ENCODE measurements at regions not wholly inside any gene's neighbourhood (a gene's known extent, or its start where the extent isn't known, plus 50 kb on each side); places are given as distances from the start of the nearest gene placed in this dataset.

DNA sequence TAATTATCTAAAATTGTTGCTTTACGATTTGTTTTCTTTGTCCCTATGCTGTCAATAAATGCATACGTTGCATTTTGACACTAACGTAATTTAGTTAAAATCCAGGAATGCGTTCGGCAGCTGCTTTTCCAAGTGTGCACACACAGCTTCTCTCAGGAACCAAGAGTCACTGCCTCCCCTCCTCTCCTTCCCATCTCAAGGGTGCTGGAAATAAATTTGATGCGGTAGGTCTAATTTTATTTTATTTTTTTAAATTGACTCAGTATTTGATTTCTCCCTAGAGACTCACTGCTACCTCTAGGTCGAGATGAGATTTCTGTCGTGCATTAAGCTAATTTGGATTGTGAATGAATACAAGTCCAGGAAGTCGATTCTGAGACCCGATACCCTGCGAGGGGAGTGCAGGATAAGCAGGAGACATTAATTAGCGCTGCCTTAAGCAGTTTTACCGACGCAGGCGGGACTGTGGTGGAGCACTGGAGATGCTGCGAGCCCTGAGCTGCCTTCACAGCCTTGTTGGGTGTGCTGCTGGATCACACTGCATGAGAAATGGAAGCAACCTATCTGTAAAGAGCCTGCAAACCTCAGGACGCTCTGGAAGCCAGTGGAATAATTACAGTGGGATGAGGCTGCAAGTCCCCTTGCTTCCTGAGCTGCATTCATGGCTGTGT, 381.2 kb downstream of the C6orf118 start:
- TF ChIP-seq, protein P1, sequence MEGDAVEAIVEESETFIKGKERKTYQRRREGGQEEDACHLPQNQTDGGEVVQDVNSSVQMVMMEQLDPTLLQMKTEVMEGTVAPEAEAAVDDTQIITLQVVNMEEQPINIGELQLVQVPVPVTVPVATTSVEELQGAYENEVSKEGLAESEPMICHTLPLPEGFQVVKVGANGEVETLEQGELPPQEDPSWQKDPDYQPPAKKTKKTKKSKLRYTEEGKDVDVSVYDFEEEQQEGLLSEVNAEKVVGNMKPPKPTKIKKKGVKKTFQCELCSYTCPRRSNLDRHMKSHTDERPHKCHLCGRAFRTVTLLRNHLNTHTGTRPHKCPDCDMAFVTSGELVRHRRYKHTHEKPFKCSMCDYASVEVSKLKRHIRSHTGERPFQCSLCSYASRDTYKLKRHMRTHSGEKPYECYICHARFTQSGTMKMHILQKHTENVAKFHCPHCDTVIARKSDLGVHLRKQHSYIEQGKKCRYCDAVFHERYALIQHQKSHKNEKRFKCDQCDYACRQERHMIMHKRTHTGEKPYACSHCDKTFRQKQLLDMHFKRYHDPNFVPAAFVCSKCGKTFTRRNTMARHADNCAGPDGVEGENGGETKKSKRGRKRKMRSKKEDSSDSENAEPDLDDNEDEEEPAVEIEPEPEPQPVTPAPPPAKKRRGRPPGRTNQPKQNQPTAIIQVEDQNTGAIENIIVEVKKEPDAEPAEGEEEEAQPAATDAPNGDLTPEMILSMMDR (IDR thresholded peaks at IDR 0.05; ENCODE audit: insufficient read depth, low read depth, low read length, missing control alignments), result no peak
- no peak overlapping the region for H3K4me3 ChIP-seq (ENCODE audit: low read depth, low read length)
- DNase-seq (ENCODE audit: low read depth), result no peak

DNA sequence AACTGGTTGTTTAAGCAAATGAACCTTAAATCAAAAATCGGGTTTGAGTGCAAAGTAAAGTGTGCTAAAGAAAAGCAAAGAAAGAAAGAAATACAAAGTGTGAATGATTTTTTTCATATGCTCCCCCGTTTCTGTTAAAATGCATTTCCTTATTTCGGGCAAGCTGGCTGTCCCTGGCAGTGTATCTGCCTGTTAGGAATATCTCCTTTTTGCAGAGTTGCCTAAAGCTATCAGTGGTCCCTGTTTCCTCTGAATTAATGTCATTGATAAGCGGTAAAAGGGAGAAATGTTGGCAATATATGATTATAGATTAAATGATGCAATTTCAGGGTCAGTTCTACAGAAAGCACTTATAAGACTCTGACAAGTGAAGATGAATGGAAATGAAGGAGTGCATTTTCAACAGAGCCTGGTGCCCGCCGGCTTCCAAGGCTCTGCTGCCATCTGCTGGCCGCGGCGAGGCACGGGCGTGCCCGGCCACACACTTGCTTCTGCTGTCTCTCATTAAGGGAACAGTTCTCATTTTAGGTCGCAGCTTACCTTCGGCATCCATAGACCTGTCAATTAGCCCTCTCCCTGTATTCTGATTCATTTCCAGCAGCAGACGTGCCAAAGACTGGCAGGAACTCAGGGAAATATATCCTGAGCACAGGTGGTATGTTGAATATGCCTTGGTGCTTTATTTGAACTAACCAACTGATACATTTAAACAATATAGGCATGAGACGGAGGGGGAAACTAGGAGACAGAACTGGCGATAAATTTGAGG, 381.9 kb downstream of the C6orf118 start:
- no peak overlapping the region for H3K4me3 ChIP-seq (ENCODE audit: low read depth, low read length)

DNA sequence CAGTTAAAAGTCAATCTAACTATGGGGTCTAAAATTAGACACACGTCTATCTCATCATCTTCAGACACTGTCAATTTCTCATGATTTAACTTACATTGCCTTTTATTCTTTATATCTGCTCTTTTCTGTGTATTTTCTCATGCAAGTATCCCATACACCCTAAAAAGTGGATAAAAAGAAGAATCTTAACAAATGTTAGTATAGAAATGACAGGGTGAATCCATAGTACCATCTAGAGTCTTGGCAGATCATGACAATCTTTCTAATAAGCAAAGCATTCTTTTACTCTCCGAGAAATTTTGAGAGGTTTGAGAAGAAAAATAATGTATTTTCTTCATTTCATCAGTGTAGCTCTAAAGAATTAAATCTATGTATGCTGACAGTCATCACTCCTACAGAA, 382.7 kb downstream of the C6orf118 start:
- TF ChIP-seq, protein P1 (IDR thresholded peaks at IDR 0.05; ENCODE audit: insufficient read depth, low read depth, low read length, missing control alignments), result no peak
- no peak overlapping the region for H3K4me3 ChIP-seq (ENCODE audit: low read depth, low read length)
- no peak for DNase-seq (ENCODE audit: low read depth)

More for the DNA sequence above, 381.9 kb downstream of the C6orf118 start:
- peak; percentile 61 for DNase-seq (ENCODE audit: low read depth)
- TF ChIP-seq, protein P1 (IDR thresholded peaks at IDR 0.05; ENCODE audit: insufficient read depth, low read depth, low read length, missing control alignments), result peak; percentile 94

DNA sequence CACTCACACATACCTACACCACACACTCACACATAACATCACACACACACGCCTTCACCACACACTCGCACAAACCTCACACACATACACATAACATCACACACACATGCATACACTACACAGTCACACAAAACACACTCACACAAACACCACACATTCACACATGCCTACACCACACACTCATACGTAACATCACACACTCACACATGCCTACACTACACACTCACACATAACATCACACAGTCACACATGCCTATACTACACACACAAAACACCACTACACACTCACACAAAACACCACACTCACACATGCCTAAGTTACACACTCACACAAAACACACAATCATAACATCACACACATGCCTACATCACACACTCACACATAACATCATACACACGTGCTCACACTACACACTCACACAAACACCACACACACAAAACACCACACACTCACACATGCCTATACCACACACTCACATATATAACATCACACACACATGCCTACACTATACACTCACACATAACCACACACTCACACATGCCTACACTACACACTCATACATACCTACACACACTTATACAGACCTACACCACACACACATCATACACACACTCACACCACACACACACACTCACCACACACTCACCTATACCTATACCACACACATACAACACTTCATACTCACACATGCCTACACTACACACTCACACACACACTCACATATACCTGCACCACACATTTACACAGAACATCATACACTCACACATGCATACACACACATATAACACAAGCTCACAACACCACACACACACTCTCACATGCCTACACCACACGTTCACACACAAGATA, 383.5 kb downstream of the C6orf118 start:
- TF ChIP-seq, protein P1 (IDR thresholded peaks at IDR 0.05; ENCODE audit: insufficient read depth, low read depth, low read length, missing control alignments), result no peak
- no peak for DNase-seq (ENCODE audit: low read depth)
- H3K4me3 ChIP-seq (ENCODE audit: low read depth, low read length), result no peak overlapping the region

DNA sequence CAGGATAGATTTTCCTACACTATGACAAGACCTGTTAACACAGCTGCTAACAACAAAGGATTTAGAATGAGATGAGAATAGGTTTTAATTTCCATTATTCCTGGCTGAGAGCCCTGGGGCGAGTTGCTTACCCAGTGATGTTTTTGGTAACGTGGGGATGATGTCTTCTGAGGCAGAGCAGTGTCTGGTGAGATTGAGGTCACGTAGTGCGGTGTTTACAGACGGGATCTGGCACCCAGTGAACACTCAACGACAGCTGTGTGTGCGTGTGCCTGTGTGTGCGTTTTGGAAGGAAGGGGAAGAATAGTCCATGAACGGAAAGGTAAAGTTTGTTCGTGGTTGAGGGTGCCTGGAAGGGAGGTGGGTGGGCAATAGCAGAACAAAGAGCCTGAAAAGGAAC, 384.7 kb downstream of the C6orf118 start:
- no peak for DNase-seq (ENCODE audit: low read depth)
- no peak overlapping the region for H3K4me3 ChIP-seq (ENCODE audit: low read depth, low read length)
- TF ChIP-seq, protein P1 (IDR thresholded peaks at IDR 0.05; ENCODE audit: insufficient read depth, low read depth, low read length, missing control alignments), result no peak

DNA sequence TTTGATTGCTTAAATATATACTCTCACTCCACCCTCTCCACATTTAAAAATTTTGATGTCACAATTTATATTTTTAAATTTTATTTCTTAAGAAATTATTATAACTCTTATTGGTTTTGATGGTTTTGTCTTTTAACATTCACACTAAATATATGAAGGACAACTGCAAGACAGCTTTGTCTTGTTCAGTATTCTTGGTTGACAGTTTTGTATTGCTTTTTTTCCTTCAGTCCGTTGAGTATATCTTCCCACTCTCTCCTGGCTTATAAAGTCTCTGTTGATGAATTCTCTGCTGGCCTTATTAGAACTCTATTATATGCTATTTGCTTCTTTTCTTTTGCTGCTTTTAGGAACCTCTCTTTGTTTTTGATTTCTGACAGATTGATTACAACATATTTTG, 392.2 kb downstream of the C6orf118 start:
- no peak overlapping the region for H3K4me3 ChIP-seq (ENCODE audit: low read depth, low read length)
- DNase-seq (ENCODE audit: low read depth), result no peak
- TF ChIP-seq, protein P1 (IDR thresholded peaks at IDR 0.05; ENCODE audit: insufficient read depth, low read depth, low read length, missing control alignments), result no peak
